Fibroblast of gingiva (primary cell): ENCODE measurements at regions not wholly inside any gene's neighbourhood (a gene's known extent, or its start where the extent isn't known, plus 50 kb on each side); places are given as distances from the start of the nearest gene placed in this dataset.

Source experiments
- DNase-seq: peaks from one replicate; pipeline ENCODE4 v3.0.0-alpha.2; 2011; ENCODE audit warnings: low read depth

GRCh38 chr10:2981361-2981801, 86.0 kb upstream of the PFKP start:
- no peak for DNase-seq

GRCh38 chr10:2980791-2981360, 86.5 kb upstream of the PFKP start:
- DNase-seq: no peak

- peak; percentile 35 for DNase-seq
Observed at GRCh38 chr10:2980116-2980515, 87.2 kb upstream of the PFKP start.

DNA sequence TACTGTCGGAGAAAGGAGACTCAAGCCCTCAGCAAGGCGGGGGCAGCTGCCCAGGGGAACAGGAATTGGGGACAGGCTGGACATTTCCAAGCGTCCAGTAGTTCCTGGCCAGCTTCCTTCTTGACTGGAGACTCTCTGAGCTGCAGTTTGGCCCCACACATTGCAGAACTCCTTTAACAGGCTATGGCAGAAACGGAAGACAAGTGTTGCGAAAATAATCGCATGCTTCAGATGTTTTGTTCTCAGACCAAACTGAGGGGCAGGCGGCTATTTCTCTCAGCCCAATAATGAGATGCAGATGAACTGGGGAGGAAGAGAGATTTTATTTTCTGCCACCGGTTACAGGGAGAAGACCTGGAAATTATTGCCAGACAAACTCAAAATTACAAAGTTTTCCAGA, 88.0 kb upstream of the PFKP start:
- peak; percentile 76 for DNase-seq

- DNase-seq: no peak
Observed at GRCh38 chr10:2978574-2979273, 88.6 kb upstream of the PFKP start.

DNA sequence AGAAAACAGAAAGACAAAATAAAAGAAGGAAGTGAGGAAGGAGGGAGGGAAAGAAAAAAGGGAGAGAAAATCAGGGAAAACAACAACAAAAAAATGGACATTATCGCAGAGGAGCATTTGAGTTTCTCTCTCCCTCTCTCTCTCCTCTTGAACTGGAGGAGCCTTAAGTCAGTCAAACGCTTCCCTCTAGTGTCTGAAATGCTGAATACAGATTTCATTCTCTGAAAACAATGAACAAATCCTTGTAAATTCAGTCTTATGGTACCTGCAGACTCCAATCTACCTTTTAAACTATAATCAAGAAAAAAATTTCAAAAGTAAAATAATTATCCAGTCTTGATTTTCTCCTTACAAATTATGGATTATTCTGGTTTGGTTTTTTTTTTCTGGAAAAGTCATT, 89.2 kb upstream of the PFKP start:
- peak; percentile 53 for DNase-seq

DNA sequence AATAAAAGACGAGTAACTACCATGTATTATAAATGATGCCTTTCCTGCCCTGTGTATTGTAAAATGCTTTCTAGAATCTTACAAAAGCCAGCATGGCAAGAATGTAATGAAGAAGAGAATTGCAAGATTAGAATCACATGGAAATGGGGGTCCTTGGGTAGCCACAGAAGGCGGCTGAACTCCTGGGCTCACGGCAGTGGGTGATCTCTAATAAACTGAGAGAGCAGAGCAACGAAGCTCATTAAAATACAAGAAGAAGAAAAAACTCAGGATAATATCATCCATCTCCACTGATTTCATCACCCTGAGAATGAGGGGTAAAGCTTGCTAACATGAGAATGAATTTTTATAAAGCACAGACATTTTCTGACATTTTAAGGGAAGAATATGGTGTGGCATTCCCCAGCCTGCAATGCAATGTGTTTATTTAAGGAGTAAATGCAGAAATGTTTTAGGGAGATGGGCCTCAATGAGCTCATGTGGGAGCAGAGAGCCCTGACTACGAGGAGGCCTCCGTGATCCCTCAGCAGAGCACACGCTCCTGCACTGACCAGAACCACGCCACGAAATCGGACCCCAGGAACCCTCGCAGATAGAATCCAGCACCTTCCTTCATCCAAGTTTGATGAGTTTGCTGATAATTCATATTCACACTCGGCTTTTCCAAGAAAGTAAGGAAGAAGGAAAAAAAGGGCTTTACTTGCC, 92.7 kb upstream of the PFKP start:
- DNase-seq: no peak

DNA sequence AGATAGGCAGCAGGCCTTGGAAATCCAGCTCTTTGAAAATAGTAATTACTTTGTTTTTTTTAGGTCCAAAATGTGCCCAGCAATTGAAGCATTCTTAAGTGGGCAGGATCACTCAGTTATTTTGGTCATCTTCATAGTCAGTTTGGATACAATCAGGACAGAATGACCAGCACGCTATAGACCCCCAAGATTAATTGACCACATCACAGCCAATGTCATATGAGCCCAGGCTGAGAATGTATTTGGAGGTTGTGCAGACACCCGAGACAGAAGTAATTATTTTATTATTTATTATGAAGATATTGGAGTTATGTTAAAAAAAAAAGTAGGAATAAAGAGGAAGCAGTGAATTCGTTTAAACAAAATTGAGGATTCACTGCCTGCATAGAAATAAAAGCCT, 93.3 kb upstream of the PFKP start:
- DNase-seq: no peak

GRCh38 chr10:2972810-2973209, 94.5 kb upstream of the PFKP start:
- DNase-seq: no peak

DNA sequence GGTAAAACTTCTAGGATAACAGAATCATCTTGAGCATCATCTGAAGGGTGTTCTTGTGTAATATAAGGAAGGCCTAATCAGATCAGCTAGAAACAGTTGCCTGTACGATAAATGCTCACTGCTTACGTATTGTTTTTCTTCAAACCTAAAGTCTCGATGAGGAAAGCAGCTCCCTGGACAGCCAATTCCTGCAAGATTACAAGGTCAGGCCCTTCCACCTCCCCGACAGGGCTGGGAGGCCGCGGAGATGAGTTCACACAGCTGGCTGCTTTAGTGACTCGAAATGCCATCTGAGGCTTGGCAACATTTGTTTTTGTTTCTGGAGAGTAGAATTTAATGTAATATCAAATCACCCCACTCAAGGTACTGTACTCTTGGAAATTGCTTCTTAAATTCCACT, 95.1 kb upstream of the PFKP start:
- no peak for DNase-seq

DNA sequence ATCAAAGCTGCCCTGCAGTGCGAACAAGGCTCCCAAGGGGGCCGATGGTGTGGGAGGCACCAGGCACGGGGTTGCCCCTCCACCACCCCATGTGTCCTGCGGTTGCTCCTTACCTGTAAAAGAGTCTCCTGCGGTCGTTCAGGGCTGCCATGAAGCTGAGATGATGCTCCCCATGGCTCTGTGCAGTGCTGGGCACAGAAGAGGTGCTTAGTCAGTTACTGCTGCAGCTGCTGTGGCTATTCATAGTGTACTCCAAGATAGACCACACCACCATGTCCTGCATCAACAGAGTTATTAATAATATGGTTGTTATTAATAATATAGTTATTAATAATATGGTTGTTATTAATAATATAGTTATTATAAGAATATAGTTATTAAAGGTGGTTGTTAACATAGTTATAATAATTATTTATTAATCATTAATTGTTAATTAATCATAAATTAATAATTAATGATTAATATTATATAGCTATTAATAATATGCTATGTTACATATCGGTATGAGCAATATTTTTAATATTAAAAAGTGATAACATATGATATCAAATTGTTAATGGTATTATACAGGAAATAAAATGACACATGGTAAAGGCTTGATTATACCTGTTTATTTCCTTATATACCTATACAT, 97.0 kb upstream of the PFKP start:
- no peak for DNase-seq

DNA sequence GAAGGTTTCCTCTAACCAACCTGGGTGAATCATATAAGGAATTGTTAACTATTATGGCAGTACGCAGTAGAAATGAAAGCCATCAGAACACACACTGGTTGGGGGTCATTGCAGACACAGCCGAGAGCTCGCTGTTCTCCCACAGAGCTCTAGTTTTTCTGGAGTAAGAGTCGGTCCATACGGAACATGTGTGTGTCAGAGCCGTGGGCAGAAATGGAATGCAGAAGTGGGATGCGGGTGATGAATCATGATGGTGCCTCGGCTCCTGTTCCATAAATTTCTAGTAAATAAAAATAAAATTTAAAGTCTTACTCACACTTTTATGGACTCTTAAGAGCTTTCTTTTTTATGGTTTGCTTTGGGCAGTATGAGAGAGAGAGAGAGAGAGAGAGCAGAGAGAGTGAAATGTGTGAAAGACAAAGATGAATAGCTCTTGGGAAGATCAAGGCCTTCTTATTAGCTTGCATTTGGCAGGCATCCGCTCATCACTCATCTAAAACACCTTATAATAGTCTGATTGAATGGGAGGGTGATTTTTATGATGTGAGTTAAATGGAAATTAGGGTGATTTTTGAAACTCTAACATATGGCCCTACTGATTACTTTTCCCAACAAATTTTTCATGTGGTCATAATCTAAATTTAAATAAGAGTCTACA, 98.8 kb upstream of the PFKP start:
- DNase-seq: no peak

GRCh38 chr10:2966134-2966533, 101.2 kb upstream of the PFKP start:
- DNase-seq: no peak

DNA sequence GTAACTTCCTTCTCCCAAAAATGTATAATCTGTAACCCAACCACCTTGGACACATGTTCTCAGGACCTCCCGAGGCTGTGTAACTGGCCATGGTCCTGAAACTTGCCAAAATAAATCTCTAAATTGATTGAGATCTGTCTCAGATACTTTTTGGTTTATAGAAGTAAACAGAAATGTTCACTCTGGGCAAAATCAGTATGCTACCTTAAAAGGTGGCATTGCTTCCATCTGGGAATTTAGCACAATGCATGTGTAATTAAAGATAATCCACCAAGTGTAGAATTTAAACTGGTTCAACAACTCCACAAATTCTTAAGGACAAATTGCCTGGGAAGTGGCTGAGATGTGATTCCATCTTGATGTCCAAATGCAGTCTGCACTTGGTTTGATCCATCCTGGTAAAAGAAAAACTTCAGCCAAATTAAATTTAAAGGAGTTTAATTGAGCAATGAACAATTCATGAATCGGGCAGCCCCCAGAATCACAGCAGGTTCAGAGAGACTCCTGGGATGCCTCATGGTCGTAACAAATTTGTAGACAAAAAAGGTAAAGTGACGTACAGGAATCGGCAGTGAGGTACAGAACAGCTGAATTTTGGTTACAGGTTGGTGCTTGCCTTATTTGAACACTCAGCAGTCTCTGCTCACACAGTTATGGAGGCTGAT, 102.6 kb upstream of the PFKP start:
- DNase-seq: no peak

DNA sequence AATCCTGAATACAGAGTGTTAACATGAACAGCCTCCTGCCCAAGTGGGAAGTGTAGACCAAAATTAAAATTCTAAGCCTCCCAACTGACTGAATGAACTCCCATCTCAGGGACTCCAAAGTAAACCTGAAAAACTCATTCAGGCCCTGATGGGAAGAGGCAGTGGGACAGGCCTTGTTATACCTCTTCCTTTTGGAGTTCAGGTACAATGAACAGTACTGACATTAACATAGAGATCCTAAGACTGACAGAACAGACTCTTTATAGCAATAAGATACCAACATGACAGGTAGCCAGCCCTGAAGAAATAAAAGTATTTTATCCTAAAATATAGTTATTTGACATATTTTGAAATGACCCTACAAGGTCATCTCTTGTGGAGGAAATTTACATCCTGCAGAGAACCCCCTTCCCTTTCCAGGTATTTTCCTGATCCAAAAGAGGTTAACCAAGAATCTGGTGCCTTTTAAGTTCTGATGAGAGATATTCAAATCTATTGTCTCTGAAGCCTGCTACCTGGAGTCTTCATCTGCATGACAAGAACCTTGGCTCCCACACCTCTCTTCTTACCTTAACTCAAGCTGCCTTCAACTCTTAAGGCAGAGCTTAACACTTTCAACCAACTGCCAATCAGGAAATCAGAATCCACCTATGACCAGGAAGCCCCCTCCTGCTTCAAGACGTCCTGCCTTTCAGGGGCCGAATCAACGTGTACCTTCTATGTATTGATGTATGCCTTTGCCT, 103.3 kb upstream of the PFKP start:
- DNase-seq: no peak

- DNase-seq: no peak
Observed at GRCh38 chr10:2962194-2962593, 105.2 kb upstream of the PFKP start.

- DNase-seq: no peak
Observed at GRCh38 chr10:2958659-2959058, 108.7 kb upstream of the PFKP start.

- DNase-seq: no peak
Observed at GRCh38 chr10:2957785-2958184, 109.6 kb upstream of the PFKP start.

- DNase-seq: no peak
Observed at GRCh38 chr10:2955064-2955463, 112.3 kb upstream of the PFKP start.

DNA sequence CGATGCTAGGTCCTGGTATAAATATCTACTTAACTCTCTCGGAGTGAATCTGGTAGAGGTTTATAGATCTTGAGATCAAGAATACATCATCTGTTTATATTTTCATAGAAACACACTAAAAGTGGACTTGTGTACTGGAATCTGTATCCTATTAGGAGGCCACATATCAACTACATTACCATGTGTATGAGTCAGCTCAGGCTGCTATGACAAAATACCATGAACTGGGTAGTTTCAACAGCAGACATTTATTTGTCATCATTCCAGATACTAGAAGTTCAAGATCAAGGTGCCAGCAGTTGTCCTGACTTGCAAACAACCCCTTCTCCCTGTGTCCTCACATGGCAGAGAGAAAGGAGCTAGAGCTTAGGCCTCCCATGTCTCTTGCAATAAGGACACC, 113.9 kb upstream of the PFKP start:
- no peak for DNase-seq

- DNase-seq: no peak
Observed at GRCh38 chr10:2951235-2951835, 116.0 kb upstream of the PFKP start.
